ENCODE measurements at regions not wholly inside any gene's neighbourhood (a gene's known extent, or its start where the extent isn't known, plus 50 kb on each side); places are given as distances from the start of the nearest gene placed in this dataset.

GRCh38 chr12:127546721-127547505 lies 720.1 kb upstream of the TMEM132C start:
- WGBS = 79% methylated on average over 6 of the region's 6 CpGs

GRCh38 chr12:127548123-127548553 lies 718.8 kb upstream of the TMEM132C start:
- no peaks in the 10 kb centered on the region for H3K27me3 ChIP-seq (ENCODE audit: control insufficient read depth in 2 of 2, insufficient read depth in 1 of 2, low read length in 1 of 2)
- WGBS = 57% methylated on average over 10 of the region's 10 CpGs
- H3K36me3 ChIP-seq (ENCODE audit: control insufficient read depth in 2 of 2, insufficient read depth in 2 of 2, low read length in 1 of 2) = no peaks in the 10 kb centered on the region
- DNase-seq (ENCODE audit: low read depth in 6 of 9, low spot score in 9 of 9) = no peak
- no peak overlapping the region for H3K4me3 ChIP-seq (ENCODE audit: low read length in 2 of 2)
- no peaks in the 10 kb centered on the region for H3K9me3 ChIP-seq (ENCODE audit: control insufficient read depth in 2 of 2, insufficient read depth in 1 of 2, low read length in 1 of 2)
- no peak overlapping the region for H3K27ac ChIP-seq (ENCODE audit: low read depth in 1 of 2, low read length in 1 of 2)
- H3K4me1 ChIP-seq (ENCODE audit: control insufficient read depth in 2 of 2, insufficient read depth in 2 of 2, low read length in 2 of 2) = no peaks in the 10 kb centered on the region

More at GRCh38 chr12:127546721-127547505, 720.1 kb upstream of the TMEM132C start:
- DNase-seq (ENCODE audit: low read depth in 6 of 9, low spot score in 9 of 9) = no peak
- H3K27ac ChIP-seq (ENCODE audit: low read depth in 1 of 2, low read length in 1 of 2) = no peak overlapping the region
- no peaks in the 10 kb centered on the region for H3K27me3 ChIP-seq (ENCODE audit: control insufficient read depth in 2 of 2, insufficient read depth in 1 of 2, low read length in 1 of 2)
- no peaks in the 10 kb centered on the region for H3K36me3 ChIP-seq (ENCODE audit: control insufficient read depth in 2 of 2, insufficient read depth in 2 of 2, low read length in 1 of 2)
- H3K4me3 ChIP-seq (ENCODE audit: low read length in 2 of 2) = no peak overlapping the region
- H3K9me3 ChIP-seq (ENCODE audit: control insufficient read depth in 2 of 2, insufficient read depth in 1 of 2, low read length in 1 of 2) = no peaks in the 10 kb centered on the region
- no peaks in the 10 kb centered on the region for H3K4me1 ChIP-seq (ENCODE audit: control insufficient read depth in 2 of 2, insufficient read depth in 2 of 2, low read length in 2 of 2)

- no peak overlapping the region for H3K4me3 ChIP-seq (ENCODE audit: low read length in 2 of 2)
- H3K27ac ChIP-seq (ENCODE audit: low read depth in 1 of 2, low read length in 1 of 2) = no peak overlapping the region
- no peaks in the 10 kb centered on the region for H3K27me3 ChIP-seq (ENCODE audit: control insufficient read depth in 2 of 2, insufficient read depth in 1 of 2, low read length in 1 of 2)
- no peak for DNase-seq (ENCODE audit: low read depth in 6 of 9, low spot score in 9 of 9)
- H3K9me3 ChIP-seq (ENCODE audit: control insufficient read depth in 2 of 2, insufficient read depth in 1 of 2, low read length in 1 of 2) = no peaks in the 10 kb centered on the region
- no peaks in the 10 kb centered on the region for H3K4me1 ChIP-seq (ENCODE audit: control insufficient read depth in 2 of 2, insufficient read depth in 2 of 2, low read length in 2 of 2)
- WGBS = 79% methylated on average over 8 of the region's 8 CpGs
- H3K36me3 ChIP-seq (ENCODE audit: control insufficient read depth in 2 of 2, insufficient read depth in 2 of 2, low read length in 1 of 2) = no peaks in the 10 kb centered on the region
These were observed 716.7 kb upstream of the TMEM132C start for GRCh38 chr12:127550271-127550670.

- no peak overlapping the region for H3K27ac ChIP-seq (ENCODE audit: low read depth in 1 of 2, low read length in 1 of 2)
- no peaks in the 10 kb centered on the region for H3K4me1 ChIP-seq (ENCODE audit: control insufficient read depth in 2 of 2, insufficient read depth in 2 of 2, low read length in 2 of 2)
- no peak overlapping the region for H3K4me3 ChIP-seq (ENCODE audit: low read length in 2 of 2)
- no peak for DNase-seq (ENCODE audit: low read depth in 6 of 9, low spot score in 9 of 9)
- H3K36me3 ChIP-seq (ENCODE audit: control insufficient read depth in 2 of 2, insufficient read depth in 2 of 2, low read length in 1 of 2) = no peaks in the 10 kb centered on the region
- no peaks in the 10 kb centered on the region for H3K27me3 ChIP-seq (ENCODE audit: control insufficient read depth in 2 of 2, insufficient read depth in 1 of 2, low read length in 1 of 2)
- 96% methylated on average over 1 of the region's 1 CpG for WGBS
- no peaks in the 10 kb centered on the region for H3K9me3 ChIP-seq (ENCODE audit: control insufficient read depth in 2 of 2, insufficient read depth in 1 of 2, low read length in 1 of 2)
These were observed 714.1 kb upstream of the TMEM132C start for GRCh38 chr12:127552838-127553237.

- Histone ChIP-seq H3K27ac (ENCODE audit: low read depth in 1 of 2, low read length in 1 of 2) (no peak overlapping the region), H3K36me3 (ENCODE audit: control insufficient read depth in 2 of 2, insufficient read depth in 2 of 2, low read length in 1 of 2) (no peaks in the 10 kb centered on the region), H3K4me1 (ENCODE audit: control insufficient read depth in 2 of 2, insufficient read depth in 2 of 2, low read length in 2 of 2) (no peaks in the 10 kb centered on the region), H3K27me3 (ENCODE audit: control insufficient read depth in 2 of 2, insufficient read depth in 1 of 2, low read length in 1 of 2) (no peaks in the 10 kb centered on the region), H3K4me3 (ENCODE audit: low read length in 2 of 2) (no peak overlapping the region), H3K9me3 (ENCODE audit: control insufficient read depth in 2 of 2, insufficient read depth in 1 of 2, low read length in 1 of 2) (no peaks in the 10 kb centered on the region)
- DNase-seq (ENCODE audit: low read depth in 6 of 9, low spot score in 9 of 9) = no peak
- 73% methylated on average over 4 of the region's 4 CpGs for WGBS
These were observed 711.9 kb upstream of the TMEM132C start for GRCh38 chr12:127555071-127555470.

GRCh38 chr12:127556231-127556886 lies 710.6 kb upstream of the TMEM132C start:
- no peak overlapping the region for H3K27ac ChIP-seq (ENCODE audit: low read depth in 1 of 2, low read length in 1 of 2)
- H3K4me3 ChIP-seq (ENCODE audit: low read length in 2 of 2) = no peak overlapping the region
- no peak for DNase-seq (ENCODE audit: low read depth in 6 of 9, low spot score in 9 of 9)
- H3K9me3 ChIP-seq (ENCODE audit: control insufficient read depth in 2 of 2, insufficient read depth in 1 of 2, low read length in 1 of 2) = no peaks in the 10 kb centered on the region
- no peaks in the 10 kb centered on the region for H3K27me3 ChIP-seq (ENCODE audit: control insufficient read depth in 2 of 2, insufficient read depth in 1 of 2, low read length in 1 of 2)
- no peaks in the 10 kb centered on the region for H3K4me1 ChIP-seq (ENCODE audit: control insufficient read depth in 2 of 2, insufficient read depth in 2 of 2, low read length in 2 of 2)
- no peaks in the 10 kb centered on the region for H3K36me3 ChIP-seq (ENCODE audit: control insufficient read depth in 2 of 2, insufficient read depth in 2 of 2, low read length in 1 of 2)

GRCh38 chr12:127558361-127558760 lies 708.6 kb upstream of the TMEM132C start:
- Histone ChIP-seq H3K27ac (ENCODE audit: low read depth in 1 of 2, low read length in 1 of 2) (no peak overlapping the region), H3K4me3 (ENCODE audit: low read length in 2 of 2) (no peak overlapping the region), H3K4me1 (ENCODE audit: control insufficient read depth in 2 of 2, insufficient read depth in 2 of 2, low read length in 2 of 2) (no peaks in the 10 kb centered on the region), H3K27me3 (ENCODE audit: control insufficient read depth in 2 of 2, insufficient read depth in 1 of 2, low read length in 1 of 2) (no peaks in the 10 kb centered on the region), H3K36me3 (ENCODE audit: control insufficient read depth in 2 of 2, insufficient read depth in 2 of 2, low read length in 1 of 2) (no peaks in the 10 kb centered on the region), H3K9me3 (ENCODE audit: control insufficient read depth in 2 of 2, insufficient read depth in 1 of 2, low read length in 1 of 2) (no peaks in the 10 kb centered on the region)
- DNase-seq (ENCODE audit: low read depth in 6 of 9, low spot score in 9 of 9) = no peak
- 89% methylated on average over 3 of the region's 3 CpGs for WGBS

GRCh38 chr12:127559349-127560040 lies 707.5 kb upstream of the TMEM132C start:
- no peak for DNase-seq (ENCODE audit: low read depth in 6 of 9, low spot score in 9 of 9)
- H3K27me3 ChIP-seq (ENCODE audit: control insufficient read depth in 2 of 2, insufficient read depth in 1 of 2, low read length in 1 of 2) = no peaks in the 10 kb centered on the region
- no peaks in the 10 kb centered on the region for H3K9me3 ChIP-seq (ENCODE audit: control insufficient read depth in 2 of 2, insufficient read depth in 1 of 2, low read length in 1 of 2)
- H3K4me3 ChIP-seq (ENCODE audit: low read length in 2 of 2) = no peak overlapping the region
- H3K36me3 ChIP-seq (ENCODE audit: control insufficient read depth in 2 of 2, insufficient read depth in 2 of 2, low read length in 1 of 2) = no peaks in the 10 kb centered on the region
- H3K27ac ChIP-seq (ENCODE audit: low read depth in 1 of 2, low read length in 1 of 2) = no peak overlapping the region
- WGBS = 22% methylated on average over 12 of the region's 12 CpGs
- no peaks in the 10 kb centered on the region for H3K4me1 ChIP-seq (ENCODE audit: control insufficient read depth in 2 of 2, insufficient read depth in 2 of 2, low read length in 2 of 2)

GRCh38 chr12:127560041-127560478 lies 706.9 kb upstream of the TMEM132C start:
- H3K36me3 ChIP-seq (ENCODE audit: control insufficient read depth in 2 of 2, insufficient read depth in 2 of 2, low read length in 1 of 2) = no peaks in the 10 kb centered on the region
- 92% methylated on average over 4 of the region's 4 CpGs for WGBS

More at GRCh38 chr12:127560041-127560478, 706.9 kb upstream of the TMEM132C start:
- H3K27me3 ChIP-seq (ENCODE audit: control insufficient read depth in 2 of 2, insufficient read depth in 1 of 2, low read length in 1 of 2) = no peaks in the 10 kb centered on the region
- no peak overlapping the region for H3K4me3 ChIP-seq (ENCODE audit: low read length in 2 of 2)
- H3K4me1 ChIP-seq (ENCODE audit: control insufficient read depth in 2 of 2, insufficient read depth in 2 of 2, low read length in 2 of 2) = no peaks in the 10 kb centered on the region
- H3K9me3 ChIP-seq (ENCODE audit: control insufficient read depth in 2 of 2, insufficient read depth in 1 of 2, low read length in 1 of 2) = peaks cover 1 to 2% of the 10 kb centered on the region in 2 donors
- no peak for DNase-seq (ENCODE audit: low read depth in 6 of 9, low spot score in 9 of 9)
- no peak overlapping the region for H3K27ac ChIP-seq (ENCODE audit: low read depth in 1 of 2, low read length in 1 of 2)
